COLO668 (cell line): ENCODE measurements at regions not wholly inside any gene's neighbourhood (a gene's known extent, or its start where the extent isn't known, plus 50 kb on each side); places are given as distances from the start of the nearest gene placed in this dataset.

ENCODE experiments used
- DNase-seq: peaks from one replicate; lab custom pipeline; 2025; ENCODE audit not compliant: unreplicated experiment; lab: John Stamatoyannopoulos, UW

DNA sequence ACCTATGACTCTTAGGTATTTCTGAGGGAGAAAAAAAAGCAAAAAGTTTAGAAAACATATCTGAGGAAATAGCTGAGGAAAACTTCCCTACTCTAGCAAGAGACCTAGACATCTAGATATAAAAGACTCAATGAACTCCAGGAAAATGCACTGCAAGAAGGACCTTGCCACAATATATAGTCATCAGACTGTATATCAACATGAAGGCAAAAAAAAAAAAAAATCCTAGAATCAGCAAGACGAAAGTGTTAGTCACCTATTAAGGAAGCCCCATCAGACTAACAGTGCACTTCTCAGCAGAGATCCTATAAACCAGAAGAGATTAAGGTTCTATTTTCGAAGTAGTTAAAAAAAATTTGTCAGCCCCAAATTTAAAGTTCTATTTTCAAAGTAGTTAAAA, 166.2 kb downstream of the TMEM38B start:
- no peak for DNase-seq

DNA sequence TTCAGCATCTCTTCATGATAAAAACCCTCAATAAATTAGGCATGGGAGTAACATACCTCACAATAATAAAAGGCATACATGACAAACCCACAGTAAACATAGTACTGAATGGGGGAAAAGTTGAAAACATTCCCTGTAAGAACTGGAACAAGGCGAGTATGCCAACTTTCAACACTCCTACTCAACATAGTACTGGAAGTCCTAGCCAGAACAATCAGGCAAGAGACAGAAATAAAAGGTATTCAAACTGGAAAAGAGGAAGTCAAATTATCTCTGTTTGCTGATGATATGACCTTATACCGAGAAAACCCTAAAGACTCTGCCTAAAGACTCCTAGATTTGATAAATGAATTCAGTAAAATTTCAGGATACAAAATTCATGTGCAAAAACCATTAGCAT, 167.6 kb downstream of the TMEM38B start:
- no peak for DNase-seq

DNA sequence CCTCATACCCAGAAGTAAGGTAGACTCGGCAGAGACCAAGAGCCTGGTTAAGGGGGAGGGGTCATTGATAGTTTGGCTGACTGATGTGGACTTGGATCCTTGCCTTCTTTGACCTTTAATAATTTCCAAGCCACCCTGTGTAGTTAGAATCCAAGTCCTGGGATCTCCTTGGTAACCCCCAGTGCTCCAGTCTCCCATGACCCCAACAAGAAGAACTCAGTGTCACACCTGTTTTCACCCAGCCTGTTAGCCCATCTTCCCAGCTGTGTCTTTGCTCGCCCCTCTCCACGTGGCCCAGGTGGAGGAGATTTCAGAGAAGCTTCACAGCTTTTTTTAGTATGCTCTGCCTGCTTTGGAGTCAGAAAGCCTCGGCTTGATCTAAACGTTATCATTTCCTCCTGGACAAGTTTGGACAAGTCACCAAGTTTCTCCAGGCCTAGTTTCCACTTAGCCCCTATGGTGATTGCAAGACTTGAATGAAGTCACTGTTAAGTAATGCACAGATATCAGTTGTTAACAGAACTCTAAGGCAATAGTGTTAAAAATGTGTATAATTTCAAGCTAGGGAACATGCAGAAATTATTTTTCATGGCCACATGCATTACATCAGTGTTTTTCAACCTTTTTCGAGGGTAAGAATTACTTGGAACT, 170.0 kb downstream of the TMEM38B start:
- no peak for DNase-seq

DNA sequence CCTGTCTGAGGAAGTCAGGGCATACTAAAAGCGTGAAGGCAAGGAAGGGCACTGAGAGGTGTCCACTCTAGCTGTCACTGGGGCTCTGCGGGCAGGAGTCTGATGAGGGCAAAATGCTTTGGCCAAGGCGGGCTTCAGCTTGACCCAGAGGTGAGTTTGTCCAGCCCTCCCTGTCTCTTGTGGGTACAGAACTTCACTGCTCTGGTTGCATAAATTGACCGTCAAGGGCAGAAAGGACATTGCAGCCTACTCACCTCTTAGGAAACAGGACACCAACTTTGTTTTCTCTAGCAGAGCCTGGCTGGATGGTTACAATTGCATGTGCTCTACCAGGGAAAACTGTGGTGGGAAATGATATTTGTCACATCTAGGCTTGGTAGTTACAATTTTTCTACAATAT, 170.9 kb downstream of the TMEM38B start:
- DNase-seq, result no peak

DNA sequence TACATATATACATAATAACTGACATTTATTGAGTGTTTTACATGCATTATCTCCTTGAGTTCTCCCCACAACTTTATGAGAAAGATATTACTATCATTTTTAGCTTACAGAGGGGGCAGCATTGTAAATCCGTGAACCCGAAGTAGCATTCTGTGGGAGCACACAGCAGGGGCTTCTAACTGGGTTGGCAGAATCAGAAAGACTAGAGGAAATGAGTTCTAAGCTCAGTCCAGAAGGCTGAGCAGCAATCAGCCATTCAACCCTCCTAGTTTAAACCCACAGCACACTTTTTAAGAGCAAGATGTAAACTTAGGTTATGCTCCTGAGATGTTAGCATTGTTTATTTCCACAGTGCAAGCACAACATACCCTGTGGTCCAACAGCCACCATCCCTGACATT, 177.2 kb downstream of the TMEM38B start:
- DNase-seq, result no peak

DNA sequence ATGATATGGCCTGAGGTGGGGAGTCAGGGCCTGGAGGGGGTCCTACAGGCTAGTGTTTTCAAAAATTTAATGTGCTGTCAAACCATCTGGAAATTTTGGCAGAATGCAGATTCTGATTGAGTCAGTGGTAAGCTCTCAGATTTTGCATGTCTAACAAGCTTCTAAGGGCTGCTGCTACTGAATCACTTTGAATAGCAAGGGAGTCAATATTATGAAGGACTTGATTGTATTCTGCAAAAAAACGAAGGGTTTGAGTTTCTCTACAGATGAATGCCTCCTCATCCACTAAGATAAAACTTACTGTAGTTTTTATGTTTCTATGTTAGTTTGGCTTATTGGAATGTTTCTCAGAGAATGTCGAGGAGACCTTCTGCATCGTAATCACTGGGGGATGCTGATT, 179.5 kb downstream of the TMEM38B start:
- no peak for DNase-seq

DNA sequence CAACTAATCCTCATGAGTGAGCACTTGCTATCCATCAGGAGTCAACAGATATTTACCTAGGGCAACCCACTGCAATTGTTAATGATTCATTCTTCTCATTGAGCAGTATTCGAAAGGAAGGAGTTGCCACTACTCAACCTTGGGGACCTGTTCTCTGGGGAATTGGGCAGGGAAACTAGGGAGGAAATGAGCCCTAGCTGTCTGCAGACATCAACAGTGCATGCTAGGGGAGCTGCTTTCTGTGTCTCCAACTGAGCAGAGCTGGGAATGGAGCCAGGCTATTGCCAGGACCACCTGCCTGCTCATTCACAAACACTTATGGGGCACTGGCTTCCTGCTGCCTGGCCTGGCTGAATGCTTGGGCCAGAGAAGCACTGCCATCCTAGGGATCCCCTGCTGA, 183.4 kb downstream of the TMEM38B start:
- peak; percentile 45 for DNase-seq

DNA sequence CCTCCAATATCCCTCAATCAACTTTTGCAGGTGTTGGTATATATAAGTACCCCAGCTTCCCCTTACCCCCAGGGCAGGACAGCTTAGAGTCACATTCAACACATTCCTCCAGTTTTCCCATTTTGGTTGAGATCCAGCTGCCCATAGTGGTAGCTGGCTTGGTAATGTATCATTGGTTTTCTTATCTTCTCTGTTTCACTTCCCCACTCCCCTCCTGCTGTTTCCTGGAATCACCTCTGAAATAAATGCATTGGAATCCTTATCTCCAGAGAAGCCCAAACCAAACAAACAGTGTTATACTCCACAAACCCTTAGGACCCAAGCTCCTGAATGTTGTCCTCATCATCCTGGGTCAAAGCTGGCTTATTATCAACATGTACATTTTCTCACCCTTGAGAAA, 184.8 kb downstream of the TMEM38B start:
- no peak for DNase-seq

DNA sequence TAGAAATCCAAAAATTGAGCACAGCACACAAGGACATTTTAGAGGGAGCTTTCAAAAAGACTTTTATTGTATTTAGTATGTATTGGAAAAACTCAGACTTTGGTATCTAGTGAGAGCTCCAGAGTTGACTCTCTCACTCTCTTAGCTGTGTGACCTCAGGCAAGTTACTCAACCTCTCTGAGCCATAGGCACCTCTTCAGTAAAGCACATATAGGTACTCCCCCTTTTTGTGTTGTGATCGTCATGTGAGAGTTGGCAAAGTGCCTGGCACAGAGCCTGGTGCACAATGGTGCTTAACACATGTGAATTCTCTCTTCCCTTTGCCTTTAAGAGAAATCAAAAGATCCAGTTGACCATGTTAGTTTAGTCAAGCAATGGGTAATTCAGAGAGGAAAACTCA, 186.2 kb downstream of the TMEM38B start:
- no peak for DNase-seq

DNA sequence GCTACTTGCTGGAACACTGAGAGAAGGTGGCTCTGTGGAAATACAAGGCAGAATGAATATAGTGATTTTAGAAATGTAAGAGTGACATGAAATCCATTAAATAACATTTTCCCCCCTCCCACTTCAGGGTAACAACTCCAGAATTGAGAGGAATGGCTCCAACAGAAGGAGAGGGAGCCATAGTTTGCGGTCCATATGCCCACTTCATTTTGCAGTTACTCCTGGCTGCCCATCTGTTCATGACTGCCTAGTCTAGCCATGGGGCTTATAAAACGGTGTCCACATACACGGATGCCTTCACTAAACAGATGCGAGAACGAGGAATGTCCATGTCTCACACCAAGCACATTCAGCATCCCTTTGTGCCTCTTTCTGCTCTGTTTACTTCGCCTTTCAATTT, 186.7 kb downstream of the TMEM38B start:
- no peak for DNase-seq

DNA sequence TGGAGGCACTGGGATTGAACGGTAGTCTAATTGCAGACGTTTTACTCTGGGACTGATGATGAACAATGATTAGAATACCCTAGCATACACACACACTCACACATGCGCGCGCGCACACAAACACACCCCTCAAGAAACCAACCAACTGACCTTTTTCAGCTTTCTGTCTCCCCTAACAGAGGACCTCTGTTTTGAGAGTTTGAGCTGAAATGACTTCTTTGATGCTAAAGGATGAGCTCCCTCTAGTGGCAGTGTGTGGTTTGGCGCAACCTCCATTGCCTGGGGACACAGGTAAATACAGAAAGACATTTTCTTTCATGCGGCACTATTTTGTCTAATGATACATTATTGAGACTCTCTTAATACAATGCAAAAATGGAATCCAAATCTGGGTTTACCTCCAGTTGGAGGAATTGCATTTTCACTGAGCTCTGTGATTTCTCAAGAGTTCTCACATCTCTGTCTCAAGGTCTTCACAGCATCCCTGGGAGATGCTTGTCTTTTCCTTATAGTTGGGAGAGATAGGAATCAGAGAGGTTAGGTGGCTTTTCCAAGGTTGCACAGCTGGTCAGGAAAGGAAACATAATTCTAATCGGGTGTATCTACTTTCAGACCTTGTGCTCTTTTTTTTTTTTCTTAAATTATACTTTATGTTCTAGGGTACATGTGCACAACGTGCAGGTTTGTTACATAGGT, 187.5 kb downstream of the TMEM38B start:
- peak; percentile 71 for DNase-seq

DNA sequence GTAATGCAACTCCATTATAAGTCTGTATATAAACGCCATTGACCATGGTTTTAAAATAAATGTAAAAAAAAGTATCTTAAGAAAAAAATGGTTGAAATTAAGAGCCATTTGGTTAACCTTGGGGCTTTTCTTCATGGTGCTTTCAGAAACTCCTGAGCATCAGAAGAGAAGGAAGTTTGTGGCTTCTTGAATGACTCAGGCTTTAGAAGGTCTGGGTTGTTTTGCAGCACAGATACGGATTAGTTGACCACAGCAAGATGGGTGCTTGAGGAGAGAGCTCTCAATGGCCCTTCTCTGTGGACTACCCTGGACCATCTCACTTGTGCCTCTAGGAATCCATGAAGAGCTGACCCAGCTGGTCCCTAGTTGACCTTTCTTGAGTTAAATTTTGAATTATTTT, 189.5 kb downstream of the TMEM38B start:
- no peak for DNase-seq

DNA sequence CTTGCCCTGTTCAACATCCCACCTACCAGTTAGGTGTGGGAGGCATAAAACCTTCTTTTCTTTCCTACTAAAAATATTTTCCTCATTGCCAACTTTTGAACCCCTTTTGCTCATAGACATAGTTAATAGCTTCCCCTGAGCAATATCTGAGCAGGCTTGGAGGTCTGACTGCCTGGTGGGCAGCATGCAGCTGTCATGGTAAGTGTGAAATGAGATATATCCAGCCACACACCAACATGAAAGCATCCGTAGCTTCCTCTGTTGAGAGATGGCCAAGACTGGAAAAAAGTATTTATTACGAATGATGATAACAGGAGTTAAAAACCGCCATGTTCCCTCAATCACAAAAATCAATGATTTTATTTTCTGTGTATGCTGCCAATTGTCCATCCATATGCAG, 190.1 kb downstream of the TMEM38B start:
- no peak for DNase-seq

DNA sequence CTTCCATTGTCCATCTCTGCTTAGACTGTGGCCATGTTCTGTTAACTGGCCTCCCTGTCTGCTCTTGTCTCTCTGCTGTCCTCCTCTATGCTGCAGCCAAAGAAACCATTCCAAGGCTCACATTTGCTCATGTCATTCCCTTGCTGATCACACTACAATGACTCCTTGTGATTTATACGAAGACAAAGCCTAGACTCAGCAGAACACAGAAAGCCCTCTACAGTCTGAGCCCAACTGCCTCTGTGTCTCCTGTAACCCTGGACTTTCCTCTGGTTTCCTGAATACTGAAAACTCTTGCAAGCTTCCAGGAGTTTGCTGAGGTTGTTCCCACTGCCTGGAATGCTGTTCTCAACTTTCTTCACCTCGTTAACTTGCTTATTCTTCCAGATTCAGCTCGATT, 191.8 kb downstream of the TMEM38B start:
- no peak for DNase-seq

DNA sequence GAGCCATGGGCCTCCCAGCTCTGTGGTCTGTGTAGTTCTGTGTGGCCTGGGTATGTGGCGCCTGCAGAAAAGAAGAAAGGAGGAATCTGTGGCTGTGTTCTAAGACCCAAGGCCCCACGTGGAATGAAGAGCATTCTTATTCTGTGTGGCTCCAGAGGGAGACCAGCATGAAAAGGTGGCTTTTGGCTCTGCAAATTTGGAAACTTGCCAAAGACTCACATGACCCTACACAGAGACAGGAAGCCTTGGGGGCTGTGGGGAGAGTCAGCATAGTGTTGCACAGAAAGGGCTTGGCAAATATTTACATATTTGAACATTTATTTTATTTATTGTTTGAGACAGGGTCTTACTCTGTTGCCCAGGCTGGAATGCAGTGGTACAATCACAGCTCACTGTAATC, 193.3 kb downstream of the TMEM38B start:
- DNase-seq, result peak; percentile 21

DNA sequence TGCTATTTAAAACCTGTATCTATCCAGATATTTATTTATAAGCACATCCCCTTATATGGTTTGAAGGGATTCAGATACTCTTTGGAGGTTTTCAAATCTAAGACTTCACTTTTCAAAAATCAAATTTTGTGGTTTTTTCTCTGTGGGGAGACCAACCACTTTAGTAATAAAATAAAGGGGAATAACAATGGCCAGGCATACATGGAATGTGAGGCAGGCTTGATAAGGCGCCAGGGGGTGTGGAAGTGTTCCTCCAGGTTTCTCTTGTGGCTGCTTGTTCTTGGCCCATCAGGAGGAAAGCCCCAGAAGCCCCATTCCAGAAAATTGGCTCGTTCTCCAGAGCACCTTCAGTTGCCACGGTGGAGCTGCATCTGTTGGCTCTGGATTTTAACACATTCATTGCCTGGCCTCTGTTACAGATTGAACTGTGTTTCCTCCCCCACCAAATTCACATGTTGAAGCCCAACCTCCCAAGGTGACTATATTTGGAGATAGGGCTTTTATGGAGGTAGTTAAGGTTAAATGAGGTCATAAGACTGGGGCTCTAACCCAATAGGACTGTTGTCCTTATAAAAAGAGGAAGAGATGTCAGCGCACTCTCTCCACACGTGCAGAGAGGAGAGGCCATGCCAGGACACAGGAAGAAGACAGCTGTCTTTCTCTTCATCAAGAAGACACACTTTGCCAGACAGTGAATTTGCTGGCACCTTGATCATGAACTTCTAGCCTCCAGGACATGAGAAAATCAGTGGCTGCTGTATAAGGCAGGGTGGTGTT, 195.9 kb downstream of the TMEM38B start:
- DNase-seq, result no peak

DNA sequence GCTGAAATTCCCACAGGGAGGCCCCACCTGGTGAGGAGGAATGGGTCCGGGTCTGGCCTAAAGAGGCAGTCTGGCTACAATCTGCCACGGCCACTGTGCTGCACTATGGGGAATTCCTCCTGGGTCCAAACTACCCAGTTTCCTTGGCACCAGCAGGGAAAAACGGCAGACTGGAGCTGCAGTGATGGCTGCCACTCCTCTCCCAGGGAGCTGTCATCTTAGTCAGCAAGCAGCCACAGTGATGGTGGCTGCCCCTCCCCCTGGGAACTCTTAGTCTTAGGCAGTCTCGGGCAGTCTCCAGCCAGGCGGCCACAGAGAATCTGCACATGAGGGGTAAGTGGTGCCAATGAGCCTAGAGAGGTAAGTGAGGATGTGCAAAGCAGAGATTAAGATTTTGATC, 205.8 kb downstream of the TMEM38B start:
- no peak for DNase-seq

DNA sequence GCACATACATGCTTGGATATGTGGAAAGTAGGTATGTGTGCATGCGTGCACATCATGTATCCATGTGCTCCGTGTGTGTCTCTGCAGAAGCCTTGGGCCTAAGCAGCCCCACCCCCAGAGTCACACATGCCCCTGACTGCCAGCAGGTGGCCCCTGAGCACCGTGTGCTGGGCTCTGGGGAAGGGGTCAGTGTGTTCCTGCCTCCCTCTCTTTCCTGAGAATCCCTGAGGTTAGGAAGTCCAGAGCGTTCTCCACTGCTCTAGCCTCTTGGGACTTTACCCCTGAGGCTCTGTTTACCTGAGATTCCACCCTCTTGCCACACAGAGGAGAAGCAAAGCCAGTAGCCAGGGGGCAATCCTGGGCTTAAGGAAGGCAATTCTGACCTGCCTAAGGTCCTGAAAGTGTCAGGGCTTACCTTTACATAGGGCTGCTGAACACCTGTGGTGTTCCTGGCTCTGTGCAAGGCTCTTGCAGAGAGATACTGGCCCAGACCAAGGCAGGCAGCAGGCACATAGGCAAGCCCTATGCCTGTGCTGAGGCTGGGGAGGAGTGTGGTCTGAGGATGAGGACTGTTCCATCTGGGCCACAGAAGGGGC, 207.3 kb downstream of the TMEM38B start:
- peak; percentile 57 for DNase-seq

DNA sequence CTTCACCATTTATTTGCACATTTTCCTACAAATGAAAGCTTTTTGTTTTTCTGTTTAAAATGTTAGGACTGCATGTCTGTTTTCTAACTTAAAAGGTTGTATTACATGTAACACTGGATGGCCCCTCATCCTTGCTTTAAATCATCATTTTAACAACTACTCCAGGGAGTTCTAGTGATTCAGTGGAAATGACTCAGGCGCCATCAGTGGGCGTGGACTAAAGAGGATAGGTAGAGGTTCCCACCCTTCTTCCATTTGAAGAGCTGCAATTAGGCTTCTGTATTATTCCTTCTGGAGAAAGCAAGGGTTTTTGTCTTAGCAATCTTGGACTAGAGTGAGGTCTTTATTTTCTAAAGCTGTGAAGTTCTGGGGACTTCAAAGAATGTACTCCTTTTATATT, 213.7 kb downstream of the TMEM38B start:
- no peak for DNase-seq

DNA sequence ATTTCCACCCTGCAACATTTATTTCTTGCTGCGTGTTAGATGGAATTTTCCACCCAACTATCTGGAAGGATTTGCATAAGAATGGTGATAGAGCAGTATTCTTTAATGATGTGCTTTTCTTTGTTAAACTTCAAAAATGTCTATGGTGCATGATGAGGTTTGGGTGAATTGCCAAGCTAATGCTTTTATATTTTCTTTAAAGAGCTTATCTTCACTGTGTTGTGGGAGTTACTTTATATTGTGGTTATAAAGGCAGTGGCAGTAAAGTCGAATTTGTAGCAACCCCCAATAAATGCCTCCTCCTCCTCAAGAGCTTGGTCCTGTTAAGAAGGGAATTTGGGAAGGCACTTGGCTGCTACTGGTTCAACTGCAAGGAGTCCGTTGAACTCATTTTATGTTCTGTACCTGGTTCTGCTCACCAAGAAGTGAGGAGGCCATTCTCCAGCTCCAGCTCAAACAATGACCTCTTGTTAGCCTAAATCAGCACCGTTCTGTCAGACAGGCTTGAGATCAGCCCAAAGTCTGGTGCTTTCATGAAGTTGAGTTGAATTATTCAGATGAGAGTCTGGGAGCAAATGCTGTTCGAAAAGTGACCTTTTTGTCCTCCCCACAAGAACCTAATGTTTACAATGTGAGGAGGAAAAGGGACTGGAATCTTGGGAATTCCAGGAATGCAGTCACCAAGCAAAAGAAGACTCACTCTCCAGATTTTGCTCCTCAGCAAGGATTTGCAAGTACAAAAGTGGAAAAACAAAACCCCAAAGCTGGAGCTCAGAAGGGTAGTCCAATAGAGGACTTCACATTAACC, 217.0 kb downstream of the TMEM38B start:
- DNase-seq, result no peak
